Adipocyte (in vitro differentiated cells): ENCODE measurements at regions not wholly inside any gene's neighbourhood (a gene's known extent, or its start where the extent isn't known, plus 50 kb on each side); places are given as distances from the start of the nearest gene placed in this dataset.
A peak's percentile ranks its signal among the peaks of the same experiment; 100 is the strongest.

Source experiments
- DNase-seq: peaks from one replicate; pipeline ENCODE4 v3.0.0-alpha.2; 2015; ENCODE audit warnings: low read depth
- H3K27me3 ChIP-seq: replicated peaks from 2 replicates; pipeline ENCODE4 v1.7.0; 2013; ENCODE audit warnings: mild to moderate bottlenecking, low read length, moderate library complexity; ENCODE audit not compliant: control insufficient read depth, insufficient read depth
- H3K36me3 ChIP-seq: 2 replicates; pipeline ENCODE4 v1.7.0; 2013; ENCODE audit warnings: low read length, mild to moderate bottlenecking, moderate library complexity; ENCODE audit not compliant: control insufficient read depth, insufficient read depth, severe bottlenecking
- H3K4me1 ChIP-seq: 2 replicates; pipeline ENCODE4 v1.7.0; 2013; ENCODE audit warnings: mild to moderate bottlenecking, low read length, moderate library complexity; ENCODE audit not compliant: control insufficient read depth, insufficient read depth
- H3K4me3 ChIP-seq: 2 replicates; pipeline ENCODE4 v1.7.0; 2013; ENCODE audit warnings: mild to moderate bottlenecking, low read length, moderate library complexity
- H3K9ac ChIP-seq: 2 replicates; pipeline ENCODE4 v1.7.0; 2013; ENCODE audit warnings: mild to moderate bottlenecking, low read length, moderate library complexity
- H3K9me3 ChIP-seq: 2 replicates; pipeline ENCODE4 v1.7.0; 2013; ENCODE audit warnings: mild to moderate bottlenecking, low read length, moderate library complexity; ENCODE audit not compliant: control insufficient read depth

DNA sequence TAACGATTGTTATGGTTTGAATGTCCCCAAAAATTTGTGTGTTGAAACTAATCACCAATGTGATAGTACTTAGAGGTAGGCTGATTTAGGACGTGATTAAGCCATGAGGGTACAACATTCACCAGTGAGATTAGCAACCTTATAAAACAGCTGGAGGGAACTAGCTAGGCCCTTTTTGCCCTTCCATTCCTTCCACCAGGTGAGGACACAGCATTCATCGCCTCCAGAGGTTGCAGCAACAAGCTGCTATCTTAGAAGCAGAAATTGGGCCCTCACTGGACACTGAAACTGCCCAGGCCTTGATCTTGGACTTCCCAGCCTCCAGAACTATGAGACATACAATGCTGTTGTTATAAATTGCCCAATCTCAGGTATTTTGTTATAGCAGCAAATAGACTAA lies 340.7 kb upstream of the JARID2 start:
- no peak overlapping the region for H3K4me3 ChIP-seq
- H3K27me3 ChIP-seq, result no peaks in the 10 kb centered on the region
- no peak for DNase-seq
- no peaks in the 10 kb centered on the region for H3K4me1 ChIP-seq
- H3K9me3 ChIP-seq, result no peaks in the 10 kb centered on the region
- H3K36me3 ChIP-seq, result no peaks in the 10 kb centered on the region
- H3K9ac ChIP-seq, result no peak overlapping the region

GRCh38 chr6:14906621-14907020 lies 339.2 kb upstream of the JARID2 start:
- no peak for DNase-seq
- Histone ChIP-seq H3K36me3 (no peaks in the 10 kb centered on the region), H3K9me3 (no peaks in the 10 kb centered on the region), H3K4me1 (no peaks in the 10 kb centered on the region), H3K4me3 (no peak overlapping the region), H3K27me3 (no peaks in the 10 kb centered on the region), H3K9ac (no peak overlapping the region)

- no peaks in the 10 kb centered on the region for H3K9me3 ChIP-seq
- no peak for DNase-seq
- H3K4me3 ChIP-seq, result no peak overlapping the region
- no peaks in the 10 kb centered on the region for H3K27me3 ChIP-seq
- H3K9ac ChIP-seq, result no peak overlapping the region
- no peaks in the 10 kb centered on the region for H3K36me3 ChIP-seq
- H3K4me1 ChIP-seq, result no peaks in the 10 kb centered on the region
Observed at GRCh38 chr6:14910692-14911547, 334.9 kb upstream of the JARID2 start.

GRCh38 chr6:14912226-14912625 lies 333.6 kb upstream of the JARID2 start:
- Histone ChIP-seq H3K27me3 (no peaks in the 10 kb centered on the region), H3K36me3 (no peaks in the 10 kb centered on the region), H3K9ac (no peak overlapping the region), H3K9me3 (no peaks in the 10 kb centered on the region), H3K4me1 (peaks cover under 1% of the 10 kb centered on the region), H3K4me3 (no peak overlapping the region)
- DNase-seq, result no peak

GRCh38 chr6:14912706-14913105 lies 333.2 kb upstream of the JARID2 start:
- H3K4me1 ChIP-seq, result peaks cover 4% of the 10 kb centered on the region
- no peaks in the 10 kb centered on the region for H3K36me3 ChIP-seq
- no peak overlapping the region for H3K9ac ChIP-seq
- H3K4me3 ChIP-seq, result no peak overlapping the region
- no peak for DNase-seq
- H3K9me3 ChIP-seq, result no peaks in the 10 kb centered on the region
- no peaks in the 10 kb centered on the region for H3K27me3 ChIP-seq

DNA sequence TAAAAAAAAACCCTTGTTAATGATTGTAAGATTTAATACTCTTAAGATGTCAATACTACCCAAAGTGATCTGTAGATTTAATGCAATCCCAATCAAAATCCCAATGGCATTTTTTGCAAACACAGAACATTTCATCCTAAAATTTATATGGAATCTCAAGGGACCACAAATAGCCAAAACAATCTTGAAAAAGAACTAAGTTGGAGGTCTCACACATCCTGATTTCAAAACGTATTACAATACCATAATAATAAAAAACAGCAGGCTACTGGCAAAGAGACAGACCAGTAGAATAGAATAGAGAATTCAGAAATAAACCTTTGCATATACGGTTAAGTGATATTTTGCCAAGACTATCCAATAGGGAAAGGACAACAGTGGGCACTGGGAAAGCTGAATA lies 331.9 kb upstream of the JARID2 start:
- H3K9me3 ChIP-seq, result no peaks in the 10 kb centered on the region
- H3K27me3 ChIP-seq, result no peaks in the 10 kb centered on the region
- H3K4me1 ChIP-seq, result peaks cover 4% of the 10 kb centered on the region
- H3K36me3 ChIP-seq, result no peaks in the 10 kb centered on the region
- no peak overlapping the region for H3K4me3 ChIP-seq
- DNase-seq, result no peak
- H3K9ac ChIP-seq, result no peak overlapping the region

GRCh38 chr6:14915888-14916832 lies 329.7 kb upstream of the JARID2 start:
- Histone ChIP-seq H3K36me3 (no peaks in the 10 kb centered on the region), H3K4me1 (peaks cover 4% of the 10 kb centered on the region)
- DNase-seq, result no peak

DNA sequence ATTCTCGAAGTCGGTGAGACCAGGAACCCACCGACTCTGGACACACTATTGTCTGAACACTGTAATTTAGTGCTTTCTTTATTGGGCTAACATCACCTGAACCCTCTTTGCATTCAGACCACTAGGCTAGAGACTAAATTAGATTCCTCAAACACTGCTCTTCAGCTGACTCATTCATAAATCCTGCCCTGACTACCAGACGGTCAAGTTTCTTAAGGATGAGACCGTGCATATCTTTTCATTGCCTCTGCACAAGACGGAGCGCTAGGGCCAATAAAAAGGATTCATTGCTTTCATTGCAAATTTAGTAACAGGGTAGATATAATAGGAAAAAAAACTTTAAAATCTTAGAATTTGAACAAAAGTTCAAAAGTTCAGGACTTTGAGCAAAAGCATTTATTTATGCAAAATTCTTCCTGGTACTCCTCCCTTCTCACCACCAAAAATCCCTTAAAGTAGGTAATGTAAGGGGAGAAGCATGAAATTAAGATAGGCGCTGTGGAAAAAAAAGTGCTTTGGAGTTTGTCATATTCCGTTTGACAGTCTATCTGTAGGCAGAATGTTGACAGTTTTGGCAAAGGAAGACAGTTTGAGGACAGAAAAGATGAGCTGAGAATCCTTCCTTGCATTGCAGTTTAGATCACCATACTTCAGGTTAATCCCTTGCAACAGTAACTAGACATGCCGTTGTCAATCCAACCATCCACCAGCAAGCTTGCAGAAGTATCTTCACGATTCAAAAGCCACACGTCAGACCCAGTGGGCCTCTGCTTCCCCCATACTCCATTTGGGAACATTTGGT lies 328.6 kb upstream of the JARID2 start:
- Histone ChIP-seq H3K4me1 (peaks cover 4% of the 10 kb centered on the region), H3K27me3 (no peaks in the 10 kb centered on the region)

More at GRCh38 chr6:14915888-14916832, 329.7 kb upstream of the JARID2 start:
- no peak overlapping the region for H3K9ac ChIP-seq
- no peaks in the 10 kb centered on the region for H3K27me3 ChIP-seq
- H3K9me3 ChIP-seq, result no peaks in the 10 kb centered on the region
- H3K4me3 ChIP-seq, result no peak overlapping the region

DNA sequence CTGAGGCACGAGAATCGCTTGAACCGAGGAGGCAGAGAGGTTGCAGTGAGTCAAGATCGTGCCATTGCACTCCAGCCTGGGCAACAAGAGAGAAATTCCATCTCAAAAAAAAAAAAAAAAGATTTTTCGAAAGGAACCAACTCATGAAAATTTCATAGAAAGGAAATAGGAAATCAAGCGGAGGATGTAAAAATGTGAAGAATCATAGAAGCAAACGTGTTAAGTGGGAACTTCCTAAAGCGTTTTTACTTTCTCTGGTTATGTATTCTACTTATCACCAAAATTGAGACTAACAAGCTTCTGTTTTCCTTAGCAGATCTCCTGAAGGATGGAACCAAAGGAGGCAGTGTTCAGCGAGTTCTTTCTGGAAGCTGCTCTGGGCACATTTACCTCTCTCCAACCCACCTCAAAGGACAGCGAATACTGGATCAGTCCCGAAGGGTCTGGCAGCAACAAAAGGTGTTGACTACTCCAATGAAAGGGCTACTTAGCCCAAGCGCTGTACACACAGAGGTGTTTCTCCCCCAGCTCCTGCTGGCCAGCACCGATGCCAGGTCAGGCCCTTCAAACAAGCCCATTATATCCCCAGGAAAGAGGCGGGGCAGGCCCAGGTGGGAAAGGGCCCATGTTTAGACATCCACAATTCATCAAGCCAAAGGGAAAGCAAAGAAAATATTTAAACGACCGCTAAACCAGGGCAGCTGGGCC lies 327.5 kb upstream of the JARID2 start:
- Histone ChIP-seq H3K36me3 (no peaks in the 10 kb centered on the region), H3K9ac (no peak overlapping the region), H3K27me3 (no peaks in the 10 kb centered on the region), H3K4me1 (peaks cover 4% of the 10 kb centered on the region), H3K9me3 (no peaks in the 10 kb centered on the region), H3K4me3 (no peak overlapping the region)
- DNase-seq, result no peak

More for the DNA sequence above, 328.6 kb upstream of the JARID2 start:
- no peaks in the 10 kb centered on the region for H3K36me3 ChIP-seq
- no peak overlapping the region for H3K9ac ChIP-seq
- DNase-seq, result peak; percentile 25
- no peaks in the 10 kb centered on the region for H3K9me3 ChIP-seq
- H3K4me3 ChIP-seq, result no peak overlapping the region

GRCh38 chr6:14919038-14919670 lies 326.7 kb upstream of the JARID2 start:
- H3K4me1 ChIP-seq, result peaks cover 6% of the 10 kb centered on the region

More at GRCh38 chr6:14919038-14919670, 326.7 kb upstream of the JARID2 start:
- Histone ChIP-seq H3K9me3 (no peaks in the 10 kb centered on the region), H3K27me3 (no peaks in the 10 kb centered on the region), H3K9ac (no peak overlapping the region), H3K36me3 (no peaks in the 10 kb centered on the region), H3K4me3 (no peak overlapping the region)
- DNase-seq, result no peak
